ENCODE measurements at regions not wholly inside any gene's neighbourhood (a gene's known extent, or its start where the extent isn't known, plus 50 kb on each side); places are given as distances from the start of the nearest gene placed in this dataset.

- no peak for TF ChIP-seq POLR2A (IDR thresholded peaks at IDR 0.05)
- TF ChIP-seq CTCF (IDR thresholded peaks at IDR 0.05), result no peak
Measured at GRCh38 chr11:129739339-129739738, 76.3 kb upstream of the TMEM45B start.
